GM12878 (cell line): ENCODE measurements at regions not wholly inside any gene's neighbourhood (a gene's known extent, or its start where the extent isn't known, plus 50 kb on each side); places are given as distances from the start of the nearest gene placed in this dataset.

Source experiments
- ATAC-seq: fragments of 200-7000 bp; cut with Tn5 transposase; 3 replicates; pipeline ENCODE4 v1.9.1; 2020; ENCODE audit warnings: mild to moderate bottlenecking, moderate library complexity
- BruUV-seq: library from RNA; stranded (reverse); fragments of 400-500 nt; replicated peaks from 2 replicates; lab custom pipeline; 2021; lab: Mats Ljungman, UMichigan
- CTCF ChIA-PET: fragments of 300-600 bp; sonication (Branson Sonifier 250); formaldehyde crosslinking; extraction: SDS; loops from one replicate; lab custom pipeline; 2021; ENCODE audit warnings: inconsistent platforms; lab: Yijun Ruan, JAX
- POLR2A ChIA-PET: fragments of 350-600 bp; formaldehyde crosslinking; extraction: SDS; loops from one replicate; lab custom pipeline; 2021; ENCODE audit warnings: inconsistent platforms; lab: Charles Lee
- RAD21 ChIA-PET: fragments of 300-600 bp; sonication (Branson Sonifier 250); formaldehyde crosslinking; loops from one replicate; lab custom pipeline; 2023; ENCODE audit warnings: antibody characterized with exemption; ENCODE audit not compliant: unreplicated experiment; lab: Charles Lee
- SMC1A ChIA-PET: fragments of 300-600 bp; sonication (Branson Sonifier 250); formaldehyde crosslinking; loops from one replicate; lab custom pipeline; 2023; ENCODE audit not compliant: unreplicated experiment, uncharacterized antibody; lab: Charles Lee
- DNase-seq: peaks from one replicate; pipeline ENCODE4 v3.0.0-alpha.2; 2011; ENCODE audit warnings: low read depth, low spot score
- FAIRE-seq: peaks from 3 replicates; lab custom pipeline; 2011; peaks lifted over from hg19 to GRCh38; lab: Jason Lieb, UNC
- H2AFZ ChIP-seq: 2 replicates; pipeline ENCODE4 v1.6.0; 2011; ENCODE audit warnings: low read depth, low read length, control low read depth; ENCODE audit not compliant: control insufficient read depth
- H3K27ac ChIP-seq: 2 replicates; pipeline ENCODE4 v1.5.1; 2011; ENCODE audit warnings: control low read depth; ENCODE audit not compliant: control insufficient read depth, insufficient read depth
- H3K27me3 ChIP-seq, 2 experiments: replicated peaks in 1 of 2; 2 replicates each; pipeline versions ENCODE4 v1.6.0 to v1.6.1; 2011; ENCODE audit warnings: low read length in 1 of 2; ENCODE audit not compliant: control insufficient read depth in 2 of 2, insufficient read depth in 2 of 2
- H3K36me3 ChIP-seq, 2 experiments: 2 replicates each; pipeline ENCODE4 v1.5.1; 2011; ENCODE audit warnings: low read length in 1 of 2; ENCODE audit not compliant: control insufficient read depth in 2 of 2, insufficient read depth in 2 of 2
- H3K4me1 ChIP-seq: 2 replicates; pipeline ENCODE4 v1.6.1; 2011; ENCODE audit warnings: mild to moderate bottlenecking, low read length, moderate library complexity, mixed read lengths; ENCODE audit not compliant: control insufficient read depth, insufficient read depth
- H3K4me2 ChIP-seq: 2 replicates; pipeline ENCODE4 v1.6.0; 2011; ENCODE audit warnings: control low read depth; ENCODE audit not compliant: control insufficient read depth, insufficient read depth
- H3K4me3 ChIP-seq: fragments of 200-600 bp; sonication (generic); 2 replicates; pipeline ENCODE4 v1.5.1; 2016
- H3K79me2 ChIP-seq: 2 replicates; pipeline ENCODE4 v1.6.0; 2011; ENCODE audit warnings: low read length; ENCODE audit not compliant: control insufficient read depth, insufficient read depth
- H3K9ac ChIP-seq: 2 replicates; pipeline ENCODE4 v1.8.0; 2011; ENCODE audit warnings: low read length, control low read depth, mixed read lengths; ENCODE audit not compliant: control insufficient read depth, insufficient read depth
- H3K9me3 ChIP-seq: replicated peaks from 3 replicates; pipeline ENCODE4 v1.5.1; 2011; ENCODE audit warnings: mild to moderate bottlenecking, low read length; ENCODE audit not compliant: control insufficient read depth, insufficient read depth
- H4K20me1 ChIP-seq: 2 replicates; pipeline ENCODE4 v1.6.0; 2011; ENCODE audit not compliant: control insufficient read depth, insufficient read depth
- BHLHE40 ChIP-seq, 2 experiments: fragments of 450-650 bp in 1 of 2; IDR thresholded peaks; 2 replicates each; pipeline ENCODE4 v1.6.1; 2011 to 2017; ENCODE audit warnings: low read depth in 2 of 2, borderline replicate concordance in 1 of 2, improper control_type of control experiment in 1 of 2, low read length in 1 of 2, mild to moderate bottlenecking in 1 of 2
- DPF2 ChIP-seq: fragments of 450-650 bp; IDR thresholded peaks from 2 replicates; pipeline ENCODE4 v1.6.1; 2017; ENCODE audit warnings: mild to moderate bottlenecking
- IRF5 ChIP-seq: fragments of 450-650 bp; IDR thresholded peaks from 2 replicates; pipeline ENCODE4 v1.6.1; 2017; ENCODE audit warnings: borderline replicate concordance
- MTA2 ChIP-seq: fragments of 450-650 bp; IDR thresholded peaks from 2 replicates; pipeline ENCODE4 v1.6.1; 2016; ENCODE audit warnings: low read depth, mild to moderate bottlenecking, moderate library complexity
- NBN ChIP-seq: fragments of 450-650 bp; IDR thresholded peaks from 2 replicates; pipeline ENCODE4 v1.6.1; 2016
- PAX5 ChIP-seq: IDR thresholded peaks from 2 replicates; pipeline ENCODE4 v1.6.1; 2011; ENCODE audit warnings: low read depth, low read length, borderline replicate concordance
- RCOR1 ChIP-seq: conservative IDR thresholded peaks from 2 replicates; pipeline ENCODE4 v1.6.1; 2012; ENCODE audit warnings: low read depth, low read length, improper control_type of control experiment
- SMAD1 ChIP-seq: fragments of 450-650 bp; IDR thresholded peaks from 2 replicates; pipeline ENCODE4 v1.6.1; 2018; ENCODE audit warnings: mild to moderate bottlenecking, low read depth; ENCODE audit not compliant: partially characterized antibody
- TAF1 ChIP-seq: IDR thresholded peaks from 2 replicates; pipeline ENCODE4 v1.6.1; 2011; ENCODE audit warnings: mild to moderate bottlenecking, low read depth, low read length, borderline replicate concordance
- TBL1XR1 ChIP-seq: IDR thresholded peaks from 2 replicates; pipeline ENCODE4 v1.6.1; 2012; ENCODE audit warnings: low read depth, low read length, improper control_type of control experiment
- WGBS: methylation state at CpG from one replicate; pipeline ENCODE4 v1.1.6; 2016; ENCODE audit warnings: low lambda C conversion rate; ENCODE audit not compliant: insufficient replicate concordance, insufficient coverage; ENCODE audit errors: missing lambda C conversion rate; 5-methylcytosine and 5-hydroxymethylcytosine counted together
- in situ Hi-C: fragments of 300-500 bp; cut with MboI; formaldehyde crosslinking; loops from 9 replicates; pipeline ENCODE4 v1.14.3; 2018; ENCODE audit warnings: mixed read lengths
- intact Hi-C: fragments of 100-400 bp; cut with micrococcal nuclease; formaldehyde crosslinking; loops from one replicate; pipeline ENCODE4 v1.14.2; 2022; ENCODE audit not compliant: unreplicated experiment
- TF ChIP-seq, protein P1 (sequence below): IDR thresholded peaks from 2 replicates; pipeline ENCODE4 v1.6.1; 2012; ENCODE audit warnings: low read depth, low read length, improper control_type of control experiment
- TF ChIP-seq, protein P2 (sequence below): fragments of 150-350 bp; IDR thresholded peaks from 2 replicates; pipeline ENCODE4 v1.6.1; 2016; ENCODE audit warnings: low read depth, low read length

GRCh38 chr2:117645458-117645857, 169.0 kb upstream of the DDX18 start:
- H4K20me1 ChIP-seq = no peaks in the 10 kb centered on the region
- H2AFZ ChIP-seq = no peak overlapping the region
- H3K4me1 ChIP-seq = no peaks in the 10 kb centered on the region
- no peaks in the 10 kb centered on the region for H3K36me3 ChIP-seq
- intact Hi-C loops = no loop called here
- ATAC-seq (no peak), DNase-seq (no peak), FAIRE-seq (no peak)
- no peak overlapping the region for H3K4me3 ChIP-seq
- ChIA-PET RAD21 (no interaction called here), CTCF (no interaction called here), SMC1A (no interaction called here), POLR2A (no interaction called here)
- in situ Hi-C loops = no loop called here
- BruUV-seq = no TSS peak
- no peak overlapping the region for H3K4me2 ChIP-seq
- no peaks in the 10 kb centered on the region for H3K27me3 ChIP-seq
- TF ChIP-seq DPF2 = no peak
- no peak for TF ChIP-seq NBN
- no peak overlapping the region for H3K9ac ChIP-seq
- H3K27ac ChIP-seq = no peak overlapping the region
- 55% methylated on average over 3 of the region's 3 CpGs for WGBS
- no peaks in the 10 kb centered on the region for H3K79me2 ChIP-seq
- no peaks in the 10 kb centered on the region for H3K9me3 ChIP-seq

- ChIA-PET POLR2A (no interaction called here), RAD21 (no interaction called here), SMC1A (interaction anchor here (1.7 kb wide), 1 partner anchor 125 kb away, joined by 4 read pairs; no protein-coding TSS in a partner anchor), CTCF (no interaction called here)
- Histone ChIP-seq H3K9me3 (no peaks in the 10 kb centered on the region), H3K27me3 (no peaks in the 10 kb centered on the region), H3K4me3 (no peak overlapping the region), H3K4me2 (no peak overlapping the region), H3K4me1 (no peaks in the 10 kb centered on the region), H3K36me3 (no peaks in the 10 kb centered on the region), H4K20me1 (no peaks in the 10 kb centered on the region), H3K9ac (no peak overlapping the region), H3K79me2 (no peaks in the 10 kb centered on the region), H3K27ac (no peak overlapping the region), H2AFZ (no peak overlapping the region)
- WGBS = 9% methylated on average over 1 of the region's 1 CpG
- in situ Hi-C loops (no loop called here), intact Hi-C loops (no loop called here)
- DNase-seq (no peak), ATAC-seq (no peak), FAIRE-seq (no peak)
- no peak for TF ChIP-seq RCOR1
- TF ChIP-seq, protein P1, sequence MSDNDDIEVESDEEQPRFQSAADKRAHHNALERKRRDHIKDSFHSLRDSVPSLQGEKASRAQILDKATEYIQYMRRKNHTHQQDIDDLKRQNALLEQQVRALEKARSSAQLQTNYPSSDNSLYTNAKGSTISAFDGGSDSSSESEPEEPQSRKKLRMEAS = no peak
- no peak for TF ChIP-seq PAX5
- TF ChIP-seq, protein P2, sequence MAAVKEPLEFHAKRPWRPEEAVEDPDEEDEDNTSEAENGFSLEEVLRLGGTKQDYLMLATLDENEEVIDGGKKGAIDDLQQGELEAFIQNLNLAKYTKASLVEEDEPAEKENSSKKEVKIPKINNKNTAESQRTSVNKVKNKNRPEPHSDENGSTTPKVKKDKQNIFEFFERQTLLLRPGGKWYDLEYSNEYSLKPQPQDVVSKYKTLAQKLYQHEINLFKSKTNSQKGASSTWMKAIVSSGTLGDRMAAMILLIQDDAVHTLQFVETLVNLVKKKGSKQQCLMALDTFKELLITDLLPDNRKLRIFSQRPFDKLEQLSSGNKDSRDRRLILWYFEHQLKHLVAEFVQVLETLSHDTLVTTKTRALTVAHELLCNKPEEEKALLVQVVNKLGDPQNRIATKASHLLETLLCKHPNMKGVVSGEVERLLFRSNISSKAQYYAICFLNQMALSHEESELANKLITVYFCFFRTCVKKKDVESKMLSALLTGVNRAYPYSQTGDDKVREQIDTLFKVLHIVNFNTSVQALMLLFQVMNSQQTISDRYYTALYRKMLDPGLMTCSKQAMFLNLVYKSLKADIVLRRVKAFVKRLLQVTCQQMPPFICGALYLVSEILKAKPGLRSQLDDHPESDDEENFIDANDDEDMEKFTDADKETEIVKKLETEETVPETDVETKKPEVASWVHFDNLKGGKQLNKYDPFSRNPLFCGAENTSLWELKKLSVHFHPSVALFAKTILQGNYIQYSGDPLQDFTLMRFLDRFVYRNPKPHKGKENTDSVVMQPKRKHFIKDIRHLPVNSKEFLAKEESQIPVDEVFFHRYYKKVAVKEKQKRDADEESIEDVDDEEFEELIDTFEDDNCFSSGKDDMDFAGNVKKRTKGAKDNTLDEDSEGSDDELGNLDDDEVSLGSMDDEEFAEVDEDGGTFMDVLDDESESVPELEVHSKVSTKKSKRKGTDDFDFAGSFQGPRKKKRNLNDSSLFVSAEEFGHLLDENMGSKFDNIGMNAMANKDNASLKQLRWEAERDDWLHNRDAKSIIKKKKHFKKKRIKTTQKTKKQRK = no peak
- TF ChIP-seq IRF5 = no peak
- no peak for TF ChIP-seq SMAD1
- no peak for TF ChIP-seq TBL1XR1
- no peak for TF ChIP-seq TAF1
- TF ChIP-seq BHLHE40 (IDR thresholded peaks at IDR 0.05; ENCODE audit: borderline replicate concordance in 1 of 2, low read depth in 2 of 2, low read length in 1 of 2) = no peak
- TF ChIP-seq MTA2 = no peak
- no TSS peak for BruUV-seq
These were observed 168.4 kb upstream of the DDX18 start for GRCh38 chr2:117646099-117646498.
